ENCODE measurements at regions not wholly inside any gene's neighbourhood (a gene's known extent, or its start where the extent isn't known, plus 50 kb on each side); places are given as distances from the start of the nearest gene placed in this dataset.
A peak's percentile ranks its signal among the peaks of the same experiment; 100 is the strongest.

DNA sequence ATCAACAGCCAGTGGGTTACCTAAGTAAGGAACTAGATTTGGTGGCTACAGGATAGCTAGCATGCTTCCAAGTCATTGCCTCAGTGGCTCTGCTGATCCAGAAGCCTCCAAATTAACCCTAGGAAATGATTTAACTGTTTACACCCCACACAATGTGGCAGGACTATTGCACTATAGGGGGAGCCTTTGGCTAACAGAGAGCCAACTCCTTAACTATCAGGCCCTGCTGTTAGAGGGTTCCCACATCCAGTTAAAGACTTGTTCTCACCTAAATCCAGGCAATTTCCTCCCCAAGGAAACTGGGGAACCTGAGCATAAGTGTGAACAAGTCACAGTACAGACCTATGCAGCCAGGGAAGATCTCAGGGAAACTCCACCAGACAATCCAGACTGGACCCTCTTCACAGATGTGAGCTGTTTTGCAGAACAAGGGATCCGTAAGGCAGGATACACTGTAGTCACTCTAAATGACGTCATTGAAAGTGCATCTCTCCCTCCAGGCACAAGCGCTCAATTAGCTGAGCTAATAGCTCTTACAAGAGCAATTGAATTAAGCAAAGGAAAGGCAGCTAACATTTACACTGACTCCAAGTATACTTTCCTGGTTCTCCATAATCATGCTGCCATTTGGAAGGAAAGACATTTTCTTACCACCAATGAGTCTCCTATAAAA is 185.3 kb upstream of the SPOCK3 start:
- H2BK120ac ChIP-seq (ENCODE audit: low read depth, low read length), result no peak overlapping the region
- H3K27me3 ChIP-seq (ENCODE audit: insufficient read depth, low read length, poor library complexity), result no peaks in the 10 kb centered on the region
- no peaks in the 10 kb centered on the region for H3K79me2 ChIP-seq (ENCODE audit: control insufficient read depth, insufficient read depth, low read length)
- no peaks in the 10 kb centered on the region for H3K36me3 ChIP-seq (ENCODE audit: control insufficient read depth, insufficient read depth, low read length)
- H4K8ac ChIP-seq (ENCODE audit: low read depth, low read length), result no peak overlapping the region
- H3K23ac ChIP-seq (ENCODE audit: low read length), result no peak overlapping the region
- H3K18ac ChIP-seq (ENCODE audit: low read length), result no peak overlapping the region
- WGBS (ENCODE audit: extremely low coverage, insufficient coverage, low lambda C conversion rate), result no CpG with 5 or more reads among the region's 3 CpGs
- H3K56ac ChIP-seq (ENCODE audit: low read length), result no peak overlapping the region
- peak; percentile 63 for DNase-seq
- H3K4me1 ChIP-seq (ENCODE audit: control insufficient read depth, low read depth, low read length), result no peaks in the 10 kb centered on the region
- no peak overlapping the region for H3K4me3 ChIP-seq (ENCODE audit: low read length)
- H2BK15ac ChIP-seq (replicated peaks; ENCODE audit: low read depth), result no peak overlapping the region
- no peak overlapping the region for H2BK5ac ChIP-seq (ENCODE audit: low read length)
- no peak overlapping the region for H2AK5ac ChIP-seq (ENCODE audit: low read length)
- H4K5ac ChIP-seq (ENCODE audit: low read length), result no peak overlapping the region
- no peak overlapping the region for H3K4me2 ChIP-seq (ENCODE audit: low read length)
- H3K4ac ChIP-seq (ENCODE audit: low read depth, low read length), result no peak overlapping the region
- H3K9ac ChIP-seq (ENCODE audit: low read length), result no peak overlapping the region
- H3K27ac ChIP-seq (ENCODE audit: low read depth, low read length), result no peak overlapping the region
- no peaks in the 10 kb centered on the region for H3K79me1 ChIP-seq (ENCODE audit: low read length)

DNA sequence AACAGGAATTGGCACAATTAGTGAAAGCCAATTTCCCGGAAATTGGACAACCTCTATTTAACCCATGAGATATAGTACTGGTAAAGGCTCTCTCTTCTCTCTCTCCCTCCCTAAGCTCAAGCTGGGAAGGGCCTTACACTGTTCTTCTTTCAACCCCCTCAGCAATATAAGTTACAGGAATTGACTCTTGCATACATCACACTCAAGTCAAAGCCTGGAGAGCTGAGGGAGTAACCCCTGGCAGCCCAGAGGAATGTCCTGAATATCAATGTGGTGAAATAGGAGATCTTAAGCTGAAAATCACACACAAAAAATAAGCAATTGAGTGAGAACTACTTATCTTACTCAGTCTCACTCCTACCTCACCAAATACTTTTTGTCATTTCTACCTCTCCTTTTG is 186.9 kb upstream of the SPOCK3 start:
- H3K36me3 ChIP-seq (ENCODE audit: control insufficient read depth, insufficient read depth, low read length), result no peaks in the 10 kb centered on the region
- H3K4me3 ChIP-seq (ENCODE audit: low read length), result no peak overlapping the region
- no peaks in the 10 kb centered on the region for H3K4me1 ChIP-seq (ENCODE audit: control insufficient read depth, low read depth, low read length)
- H3K79me2 ChIP-seq (ENCODE audit: control insufficient read depth, insufficient read depth, low read length), result no peaks in the 10 kb centered on the region
- H2BK15ac ChIP-seq (replicated peaks; ENCODE audit: low read depth), result no peak overlapping the region
- no peak overlapping the region for H3K18ac ChIP-seq (ENCODE audit: low read length)
- H4K8ac ChIP-seq (ENCODE audit: low read depth, low read length), result no peak overlapping the region
- H3K27ac ChIP-seq (ENCODE audit: low read depth, low read length), result no peak overlapping the region
- no peaks in the 10 kb centered on the region for H3K79me1 ChIP-seq (ENCODE audit: low read length)
- no peak overlapping the region for H2BK5ac ChIP-seq (ENCODE audit: low read length)
- no peak overlapping the region for H4K5ac ChIP-seq (ENCODE audit: low read length)
- no peak overlapping the region for H2BK120ac ChIP-seq (ENCODE audit: low read depth, low read length)
- no peak overlapping the region for H2AK5ac ChIP-seq (ENCODE audit: low read length)
- H3K23ac ChIP-seq (ENCODE audit: low read length), result no peak overlapping the region
- peak; percentile 28 for DNase-seq
- no peak overlapping the region for H3K4me2 ChIP-seq (ENCODE audit: low read length)
- no CpG with 5 or more reads among the region's 1 CpG for WGBS (ENCODE audit: extremely low coverage, insufficient coverage, low lambda C conversion rate)
- no peak overlapping the region for H3K56ac ChIP-seq (ENCODE audit: low read length)
- H3K4ac ChIP-seq (ENCODE audit: low read depth, low read length), result no peak overlapping the region
- H3K9ac ChIP-seq (ENCODE audit: low read length), result no peak overlapping the region
- no peaks in the 10 kb centered on the region for H3K27me3 ChIP-seq (ENCODE audit: insufficient read depth, low read length, poor library complexity)

DNA sequence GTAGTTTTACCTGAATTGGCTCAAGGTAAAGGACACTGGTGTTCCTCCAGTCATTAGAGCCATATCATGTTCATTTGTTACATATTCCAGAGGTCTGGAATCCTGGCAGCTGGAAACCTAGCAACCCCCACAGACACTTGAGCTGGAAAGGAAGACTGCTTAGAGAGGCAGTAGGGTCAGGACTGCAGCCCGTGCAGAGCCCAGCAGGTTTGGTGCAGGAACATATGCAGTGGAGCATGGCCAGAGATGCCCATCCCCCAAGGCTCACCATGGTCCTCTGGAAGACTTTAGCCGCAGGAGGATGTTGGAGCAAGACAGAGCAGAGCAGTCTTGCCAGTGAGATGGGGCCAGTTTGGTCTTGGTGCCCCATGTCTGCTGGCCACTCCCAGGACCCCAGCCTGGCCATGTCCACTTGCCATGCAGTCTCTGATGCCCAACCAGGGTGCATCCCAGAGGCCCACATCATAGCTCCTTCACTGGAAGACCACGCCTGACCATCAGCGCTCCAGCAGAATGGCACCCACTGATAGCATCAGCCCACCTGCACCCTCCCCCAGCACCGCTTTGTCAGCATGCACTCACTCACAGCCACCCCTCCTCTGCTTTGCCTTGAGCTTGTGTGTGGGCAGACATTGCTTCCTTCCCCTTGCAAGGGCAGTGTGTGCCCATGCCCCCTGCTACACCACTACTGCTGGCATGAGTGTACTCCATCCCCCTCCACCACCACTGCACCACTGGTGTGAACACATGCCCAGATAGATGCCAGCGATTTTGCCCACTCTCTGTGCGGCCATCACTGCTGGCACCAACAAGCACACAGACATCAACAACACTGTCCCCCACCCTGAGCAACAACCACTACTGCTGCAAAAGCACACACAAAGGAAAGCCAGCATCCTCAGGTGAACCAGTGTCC is 190.3 kb upstream of the SPOCK3 start:
- Histone ChIP-seq H3K56ac (ENCODE audit: low read length) (no peak overlapping the region), H3K4ac (ENCODE audit: low read depth, low read length) (no peak overlapping the region), H2BK15ac (replicated peaks; ENCODE audit: low read depth) (no peak overlapping the region), H3K18ac (ENCODE audit: low read length) (no peak overlapping the region), H3K4me2 (ENCODE audit: low read length) (no peak overlapping the region), H3K4me3 (ENCODE audit: low read length) (no peak overlapping the region), H2BK5ac (ENCODE audit: low read length) (no peak overlapping the region), H3K27ac (ENCODE audit: low read depth, low read length) (no peak overlapping the region), H3K79me1 (ENCODE audit: low read length) (no peaks in the 10 kb centered on the region), H3K23ac (ENCODE audit: low read length) (no peak overlapping the region), H2AK5ac (ENCODE audit: low read length) (no peak overlapping the region), H2BK120ac (ENCODE audit: low read depth, low read length) (no peak overlapping the region), H4K5ac (ENCODE audit: low read length) (no peak overlapping the region), H3K4me1 (ENCODE audit: control insufficient read depth, low read depth, low read length) (no peaks in the 10 kb centered on the region), H3K79me2 (ENCODE audit: control insufficient read depth, insufficient read depth, low read length) (no peaks in the 10 kb centered on the region), H3K27me3 (ENCODE audit: insufficient read depth, low read length, poor library complexity) (no peaks in the 10 kb centered on the region), H3K36me3 (ENCODE audit: control insufficient read depth, insufficient read depth, low read length) (no peaks in the 10 kb centered on the region), H4K8ac (ENCODE audit: low read depth, low read length) (no peak overlapping the region), H3K9ac (ENCODE audit: low read length) (no peak overlapping the region)
- no CpG with 5 or more reads among the region's 7 CpGs for WGBS (ENCODE audit: extremely low coverage, insufficient coverage, low lambda C conversion rate)
- DNase-seq, result no peak

DNA sequence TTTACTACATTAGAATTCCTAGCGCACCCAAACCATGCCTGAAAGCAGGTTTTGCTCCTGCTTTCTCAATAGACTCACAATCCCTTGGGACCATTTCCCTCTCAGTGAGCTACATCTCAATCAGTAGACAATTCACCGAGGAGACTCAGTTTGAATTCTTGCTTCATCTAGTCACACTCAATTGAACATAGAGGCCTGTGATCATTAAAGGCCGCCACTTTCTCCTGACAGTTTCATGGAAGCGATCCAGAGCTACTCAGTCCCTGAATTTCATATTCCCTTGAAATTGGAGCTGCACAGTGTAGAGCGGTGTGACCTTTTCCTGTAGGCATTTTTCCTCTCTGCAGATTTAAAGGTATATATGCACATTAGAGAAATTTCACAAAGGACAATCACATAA is 193.9 kb upstream of the SPOCK3 start:
- H3K4me1 ChIP-seq (ENCODE audit: control insufficient read depth, low read depth, low read length), result no peaks in the 10 kb centered on the region
- H3K27me3 ChIP-seq (ENCODE audit: insufficient read depth, low read length, poor library complexity), result no peaks in the 10 kb centered on the region
- no peaks in the 10 kb centered on the region for H3K79me1 ChIP-seq (ENCODE audit: low read length)
- H2AK5ac ChIP-seq (ENCODE audit: low read length), result no peak overlapping the region
- no peak overlapping the region for H3K18ac ChIP-seq (ENCODE audit: low read length)
- no CpG with 5 or more reads among the region's 5 CpGs for WGBS (ENCODE audit: extremely low coverage, insufficient coverage, low lambda C conversion rate)
- no peak overlapping the region for H3K27ac ChIP-seq (ENCODE audit: low read depth, low read length)
- H3K23ac ChIP-seq (ENCODE audit: low read length), result no peak overlapping the region
- no peak overlapping the region for H2BK15ac ChIP-seq (replicated peaks; ENCODE audit: low read depth)
- H4K5ac ChIP-seq (ENCODE audit: low read length), result no peak overlapping the region
- no peak overlapping the region for H3K9ac ChIP-seq (ENCODE audit: low read length)
- no peak overlapping the region for H2BK5ac ChIP-seq (ENCODE audit: low read length)
- no peak overlapping the region for H3K56ac ChIP-seq (ENCODE audit: low read length)
- no peak overlapping the region for H4K8ac ChIP-seq (ENCODE audit: low read depth, low read length)
- no peak overlapping the region for H3K4me3 ChIP-seq (ENCODE audit: low read length)
- no peaks in the 10 kb centered on the region for H3K79me2 ChIP-seq (ENCODE audit: control insufficient read depth, insufficient read depth, low read length)
- no peak overlapping the region for H2BK120ac ChIP-seq (ENCODE audit: low read depth, low read length)
- no peak overlapping the region for H3K4ac ChIP-seq (ENCODE audit: low read depth, low read length)
- DNase-seq, result no peak
- no peaks in the 10 kb centered on the region for H3K36me3 ChIP-seq (ENCODE audit: control insufficient read depth, insufficient read depth, low read length)
- H3K4me2 ChIP-seq (ENCODE audit: low read length), result no peak overlapping the region

DNA sequence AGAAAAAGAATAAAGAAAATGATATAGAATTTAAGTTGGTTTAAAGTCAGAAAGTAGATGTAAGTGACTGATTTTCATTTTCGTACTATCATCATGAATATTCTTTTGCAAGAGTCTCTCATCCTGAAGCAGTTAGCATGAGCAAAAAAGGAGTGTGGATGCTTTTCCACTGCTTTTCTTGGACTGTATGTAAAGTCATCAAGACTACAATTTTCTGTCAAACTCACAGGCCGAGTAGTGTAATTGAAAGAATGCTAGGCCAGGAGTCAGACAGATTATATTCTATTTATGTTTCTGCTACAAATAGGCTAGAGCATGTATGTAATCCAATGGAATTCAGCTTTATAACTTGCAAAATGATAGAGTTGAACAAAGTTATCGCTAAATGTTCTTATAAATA is 197.1 kb upstream of the SPOCK3 start:
- H3K23ac ChIP-seq (ENCODE audit: low read length), result no peak overlapping the region

More for the DNA sequence above, 197.1 kb upstream of the SPOCK3 start:
- Histone ChIP-seq H3K18ac (ENCODE audit: low read length) (no peak overlapping the region), H3K56ac (ENCODE audit: low read length) (no peak overlapping the region), H3K27me3 (ENCODE audit: insufficient read depth, low read length, poor library complexity) (no peaks in the 10 kb centered on the region), H2BK5ac (ENCODE audit: low read length) (no peak overlapping the region), H3K27ac (ENCODE audit: low read depth, low read length) (no peak overlapping the region), H3K4me1 (ENCODE audit: control insufficient read depth, low read depth, low read length) (no peaks in the 10 kb centered on the region), H4K5ac (ENCODE audit: low read length) (no peak overlapping the region), H3K36me3 (ENCODE audit: control insufficient read depth, insufficient read depth, low read length) (no peaks in the 10 kb centered on the region), H3K4me2 (ENCODE audit: low read length) (no peak overlapping the region), H3K4me3 (ENCODE audit: low read length) (no peak overlapping the region), H3K79me1 (ENCODE audit: low read length) (no peaks in the 10 kb centered on the region), H3K4ac (ENCODE audit: low read depth, low read length) (no peak overlapping the region), H3K9ac (ENCODE audit: low read length) (no peak overlapping the region), H2AK5ac (ENCODE audit: low read length) (no peak overlapping the region), H2BK120ac (ENCODE audit: low read depth, low read length) (no peak overlapping the region), H2BK15ac (replicated peaks; ENCODE audit: low read depth) (no peak overlapping the region), H3K79me2 (ENCODE audit: control insufficient read depth, insufficient read depth, low read length) (no peaks in the 10 kb centered on the region), H4K8ac (ENCODE audit: low read depth, low read length) (no peak overlapping the region)
- DNase-seq, result no peak
- WGBS (ENCODE audit: extremely low coverage, insufficient coverage, low lambda C conversion rate), result no CpG with 5 or more reads among the region's 3 CpGs
